K562 (cell line): ENCODE measurements at regions not wholly inside any gene's neighbourhood (a gene's known extent, or its start where the extent isn't known, plus 50 kb on each side); places are given as distances from the start of the nearest gene placed in this dataset.
A peak's percentile ranks its signal among the peaks of the same experiment; 100 is the strongest.

Experiments
- FOXP1 ChIP-seq: sonication (generic); formaldehyde crosslinking; IDR thresholded peaks from 2 replicates; pipeline ENCODE4 v1.8.0; 2022; ENCODE audit warnings: mild to moderate bottlenecking, missing genetic modification reagents
- JUN ChIP-seq, 2 experiments: sonication (generic) in 1 of 2; formaldehyde crosslinking in 1 of 2; IDR thresholded peaks; 2 replicates each; pipeline versions ENCODE4 v1.6.1 to v1.8.0; 2012 to 2022; ENCODE audit warnings: borderline replicate concordance in 2 of 2, mild to moderate bottlenecking in 2 of 2, improper control_type of control experiment in 1 of 2, low read depth in 1 of 2, low read length in 1 of 2, missing genetic modification reagents in 1 of 2
- KDM4B ChIP-seq, 2 experiments: fragments of 450-650 bp in 1 of 2; sonication (generic) in 1 of 2; IDR thresholded peaks; 2 replicates each; pipeline ENCODE4 v1.6.1; 2016 to 2017; ENCODE audit warnings: borderline replicate concordance in 2 of 2, antibody characterized with exemption in 1 of 2, low read depth in 1 of 2, mild to moderate bottlenecking in 1 of 2
- KLF13 ChIP-seq: fragments of 450-650 bp; IDR thresholded peaks from 2 replicates; pipeline ENCODE4 v1.6.1; 2016; ENCODE audit warnings: missing genetic modification characterization, low read depth, mild to moderate bottlenecking, missing compliant biosample characterization, moderate library complexity, borderline replicate concordance
- RBM17 ChIP-seq: fragments of 200-400 bp; formaldehyde crosslinking; IDR thresholded peaks from 2 replicates; pipeline ENCODE4 v1.6.1; 2017; ENCODE audit warnings: low read depth, mild to moderate bottlenecking, low read length, borderline replicate concordance
- RNF2 ChIP-seq: sonication (generic); IDR thresholded peaks from 2 replicates; pipeline ENCODE4 v1.6.1; 2016
- SIN3B ChIP-seq: fragments of 450-650 bp; IDR thresholded peaks from 2 replicates; pipeline ENCODE4 v1.6.1; 2017; ENCODE audit warnings: low read depth, mild to moderate bottlenecking, moderate library complexity
- SMC3 ChIP-seq: conservative IDR thresholded peaks from 2 replicates; pipeline ENCODE4 v1.6.1; 2011; ENCODE audit warnings: low read depth, low read length, improper control_type of control experiment; ENCODE audit not compliant: insufficient read depth
- YBX1 ChIP-seq: fragments of 450-650 bp; IDR thresholded peaks from 2 replicates; pipeline ENCODE4 v1.7.1; 2016; ENCODE audit warnings: mild to moderate bottlenecking
- ZFX ChIP-seq: sonication (generic); formaldehyde crosslinking; IDR thresholded peaks from 2 replicates; pipeline ENCODE4 v1.8.0; 2022; ENCODE audit warnings: mild to moderate bottlenecking, missing genetic modification reagents, moderate library complexity
- ZKSCAN8 ChIP-seq: fragments of 200-800 bp; sonication (Bioruptor generic); IDR thresholded peaks from 2 replicates; pipeline ENCODE4 v1.6.1; 2016; ENCODE audit warnings: missing genetic modification characterization, missing compliant biosample characterization
- ZNF146 ChIP-seq: IDR thresholded peaks from one replicate; pipeline ENCODE4 v1.6.1; 2018; ENCODE audit warnings: missing compliant biosample characterization; ENCODE audit not compliant: unreplicated experiment
- ZNF174 ChIP-seq: fragments of 250-450 bp; sonication (Bioruptor Pico); IDR thresholded peaks from 2 replicates; pipeline ENCODE4 v1.4.0; 2020; ENCODE audit warnings: mild to moderate bottlenecking
- ZNF175 ChIP-seq: fragments of 200-800 bp; sonication (Bioruptor generic); IDR thresholded peaks from 2 replicates; pipeline ENCODE4 v1.6.1; 2016; ENCODE audit warnings: low read depth, mild to moderate bottlenecking, missing genetic modification characterization, missing compliant biosample characterization
- ZNF232 ChIP-seq: sonication (generic); formaldehyde crosslinking; IDR thresholded peaks from 2 replicates; pipeline ENCODE4 v1.8.0; 2022; ENCODE audit warnings: mild to moderate bottlenecking, missing genetic modification reagents
- ZNF431 ChIP-seq: sonication (generic); formaldehyde crosslinking; IDR thresholded peaks from 2 replicates; pipeline ENCODE4 v1.8.0; 2022; ENCODE audit warnings: mild to moderate bottlenecking, missing genetic modification reagents
- ZNF551 ChIP-seq: fragments of 250-450 bp; sonication (Bioruptor Pico); IDR thresholded peaks from 2 replicates; pipeline ENCODE4 v1.5.0; 2021; ENCODE audit warnings: mild to moderate bottlenecking, moderate library complexity
- ZNF766 ChIP-seq: fragments of 200-800 bp; sonication (Bioruptor generic); conservative IDR thresholded peaks from 2 replicates; pipeline ENCODE4 v1.6.1; 2016; ENCODE audit warnings: missing genetic modification characterization, missing compliant biosample characterization
- TF ChIP-seq, protein P1 (sequence below): sonication (generic); formaldehyde crosslinking; IDR thresholded peaks from 2 replicates; pipeline ENCODE4 v1.8.0; 2022; ENCODE audit warnings: mild to moderate bottlenecking, missing genetic modification reagents
- TF ChIP-seq, protein P2 (sequence below): fragments of 450-650 bp; IDR thresholded peaks from one replicate; pipeline ENCODE4 v1.6.1; 2018; ENCODE audit warnings: mild to moderate bottlenecking, moderate library complexity; ENCODE audit not compliant: partially characterized antibody
- TF ChIP-seq, protein P3 (sequence below), 2 experiments: fragments of 250-450 bp in 1 of 2; fragments of 450-650 bp in 1 of 2; sonication (Bioruptor Pico) in 1 of 2; IDR thresholded peaks; 2 replicates each; pipeline versions ENCODE4 v1.6.1 to v1.8.0; 2016 to 2021; ENCODE audit warnings: mild to moderate bottlenecking in 2 of 2, moderate library complexity in 2 of 2, missing compliant biosample characterization in 1 of 2, missing genetic modification characterization in 1 of 2
- TF ChIP-seq, protein P4 (sequence below): fragments of 200-800 bp; sonication (Bioruptor generic); IDR thresholded peaks from 2 replicates; pipeline ENCODE4 v1.6.1; 2017; ENCODE audit warnings: missing genetic modification characterization, missing compliant biosample characterization
- TF ChIP-seq, protein P5 (sequence below): fragments of 250-450 bp; sonication (Bioruptor Pico); IDR thresholded peaks from 2 replicates; pipeline ENCODE4 v1.9.0; 2021; ENCODE audit warnings: mild to moderate bottlenecking

DNA sequence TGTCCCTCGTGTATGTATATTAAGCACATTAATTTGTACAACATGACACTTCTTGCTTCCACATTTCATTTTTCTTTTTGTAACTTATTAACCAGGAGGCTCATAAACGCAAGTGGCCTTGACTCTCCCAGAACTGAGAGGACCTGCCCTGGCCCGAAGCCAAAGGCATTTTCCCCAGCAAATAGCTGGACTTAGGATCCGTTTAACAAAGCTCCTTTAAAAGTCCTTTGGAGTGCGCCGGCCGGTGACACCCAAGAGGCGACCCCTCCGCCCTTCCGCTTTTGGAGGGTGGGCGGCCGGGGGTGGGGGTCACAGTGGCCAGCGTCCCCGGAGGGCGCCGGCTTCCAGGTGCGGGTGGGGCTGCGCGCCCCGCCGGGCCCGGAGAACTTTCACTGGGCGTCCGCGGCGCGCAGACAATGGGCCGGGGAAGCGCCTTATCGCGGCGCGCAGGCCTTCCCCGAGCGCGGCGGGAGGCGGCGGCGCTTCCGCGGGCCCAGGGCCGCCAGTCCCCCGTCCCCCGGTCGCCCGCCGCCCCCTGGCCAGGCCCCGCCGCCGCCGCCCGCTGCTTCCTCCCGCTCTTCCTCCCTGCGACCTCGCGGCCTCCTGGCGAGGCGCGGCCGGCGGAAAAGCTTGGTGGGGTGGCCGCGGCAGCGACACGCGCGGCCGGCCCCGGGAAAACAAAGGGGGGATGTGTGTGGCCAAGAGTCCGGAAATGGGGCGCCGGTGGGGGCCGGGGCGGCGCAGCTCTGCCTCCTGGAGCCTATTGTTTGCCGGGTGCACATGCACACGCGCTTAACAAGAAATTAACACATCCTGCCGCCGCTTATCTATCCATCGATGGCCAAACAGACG, 613.4 kb downstream of the MCTP2 start (continued):
- TF ChIP-seq RBM17 (no peak), ZNF766 (CRISPR knock-in tag) (no peak), ZNF174 (CRISPR knock-in tag) (no peak), ZNF551 (CRISPR knock-in tag) (no peak), RNF2 (peak; percentile 72), KDM4B (IDR thresholded peaks at IDR 0.05; ENCODE audit: borderline replicate concordance in 2 of 2, low read depth in 1 of 2) (no peak; a peak in 1 of 4 replicates), YBX1 (no peak), ZNF175 (CRISPR knock-in tag) (no peak), FOXP1 (0 out of 2 replicates have a peak, but pooled peaks have one; percentile 80), ZFX (CRISPR knock-in tag) (peak; percentile 93), ZNF431 (CRISPR knock-in tag) (no peak), ZNF146 (CRISPR knock-in tag) (no peak), SIN3B (no peak), ZKSCAN8 (CRISPR knock-in tag) (peak; percentile 98), ZNF232 (CRISPR knock-in tag) (no peak), JUN (IDR thresholded peaks at IDR 0.05; ENCODE audit: borderline replicate concordance, low read depth, low read length) (no peak), JUN (CRISPR knock-in tag; IDR thresholded peaks at IDR 0.05; ENCODE audit: borderline replicate concordance) (no peak), KLF13 (peak; percentile 48; the same call in 1 of the 2 replicates), SMC3 (no peak)
- TF ChIP-seq, protein P1, sequence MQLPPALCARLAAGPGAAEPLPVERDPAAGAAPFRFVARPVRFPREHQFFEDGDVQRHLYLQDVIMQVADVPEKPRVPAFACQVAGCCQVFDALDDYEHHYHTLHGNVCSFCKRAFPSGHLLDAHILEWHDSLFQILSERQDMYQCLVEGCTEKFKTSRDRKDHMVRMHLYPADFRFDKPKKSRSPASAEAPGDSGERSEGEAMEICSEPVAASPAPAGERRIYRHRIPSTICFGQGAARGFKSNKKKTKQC, result no peak
- TF ChIP-seq, protein P2, sequence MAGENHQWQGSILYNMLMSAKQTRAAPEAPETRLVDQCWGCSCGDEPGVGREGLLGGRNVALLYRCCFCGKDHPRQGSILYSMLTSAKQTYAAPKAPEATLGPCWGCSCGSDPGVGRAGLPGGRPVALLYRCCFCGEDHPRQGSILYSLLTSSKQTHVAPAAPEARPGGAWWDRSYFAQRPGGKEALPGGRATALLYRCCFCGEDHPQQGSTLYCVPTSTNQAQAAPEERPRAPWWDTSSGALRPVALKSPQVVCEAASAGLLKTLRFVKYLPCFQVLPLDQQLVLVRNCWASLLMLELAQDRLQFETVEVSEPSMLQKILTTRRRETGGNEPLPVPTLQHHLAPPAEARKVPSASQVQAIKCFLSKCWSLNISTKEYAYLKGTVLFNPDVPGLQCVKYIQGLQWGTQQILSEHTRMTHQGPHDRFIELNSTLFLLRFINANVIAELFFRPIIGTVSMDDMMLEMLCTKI, result no peak
- TF ChIP-seq, protein P3, sequence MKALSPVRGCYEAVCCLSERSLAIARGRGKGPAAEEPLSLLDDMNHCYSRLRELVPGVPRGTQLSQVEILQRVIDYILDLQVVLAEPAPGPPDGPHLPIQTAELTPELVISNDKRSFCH (CRISPR knock-in tag; IDR thresholded peaks at IDR 0.05), result no peak
- TF ChIP-seq, protein P3 (tag; IDR thresholded peaks at IDR 0.05), result 0 out of 2 replicates have a peak, but pooled peaks have one; percentile 34
- TF ChIP-seq, protein P4, sequence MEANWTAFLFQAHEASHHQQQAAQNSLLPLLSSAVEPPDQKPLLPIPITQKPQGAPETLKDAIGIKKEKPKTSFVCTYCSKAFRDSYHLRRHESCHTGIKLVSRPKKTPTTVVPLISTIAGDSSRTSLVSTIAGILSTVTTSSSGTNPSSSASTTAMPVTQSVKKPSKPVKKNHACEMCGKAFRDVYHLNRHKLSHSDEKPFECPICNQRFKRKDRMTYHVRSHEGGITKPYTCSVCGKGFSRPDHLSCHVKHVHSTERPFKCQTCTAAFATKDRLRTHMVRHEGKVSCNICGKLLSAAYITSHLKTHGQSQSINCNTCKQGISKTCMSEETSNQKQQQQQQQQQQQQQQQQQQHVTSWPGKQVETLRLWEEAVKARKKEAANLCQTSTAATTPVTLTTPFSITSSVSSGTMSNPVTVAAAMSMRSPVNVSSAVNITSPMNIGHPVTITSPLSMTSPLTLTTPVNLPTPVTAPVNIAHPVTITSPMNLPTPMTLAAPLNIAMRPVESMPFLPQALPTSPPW (CRISPR knock-in tag), result peak; percentile 92
- TF ChIP-seq, protein P5, sequence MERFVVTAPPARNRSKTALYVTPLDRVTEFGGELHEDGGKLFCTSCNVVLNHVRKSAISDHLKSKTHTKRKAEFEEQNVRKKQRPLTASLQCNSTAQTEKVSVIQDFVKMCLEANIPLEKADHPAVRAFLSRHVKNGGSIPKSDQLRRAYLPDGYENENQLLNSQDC (CRISPR knock-in tag), result no peak
